K562 (cell line): ENCODE measurements at regions not wholly inside any gene's neighbourhood (a gene's known extent, or its start where the extent isn't known, plus 50 kb on each side); places are given as distances from the start of the nearest gene placed in this dataset.

Experiments used
- ATAC-seq: fragments of 200-7000 bp; cut with Tn5 transposase; 3 replicates; pipeline ENCODE4 v1.9.1; 2020; ENCODE audit warnings: moderate library complexity
- BruUV-seq: library from RNA; stranded (reverse); fragments of 400-500 nt; replicated peaks from 2 replicates; lab custom pipeline; 2021; lab: Mats Ljungman, UMichigan
- CTCF ChIA-PET: fragments of 300-600 bp; formaldehyde crosslinking; extraction: SDS; loops from one replicate; lab custom pipeline; 2021; ENCODE audit warnings: low intra/inter-chr PET ratio; lab: Yijun Ruan, JAX
- POLR2A ChIA-PET: fragments of 300-600, 350-650 bp; sonication (Branson Sonifier 250); formaldehyde crosslinking; extraction: SDS; loops from one replicate; lab custom pipeline; 2021; ENCODE audit warnings: antibody characterized with exemption, inconsistent platforms; lab: Yijun Ruan, JAX
- DNase-seq, 4 experiments: peaks; one replicate each; pipeline versions ENCODE4 v3.0.0 to v3.0.0-alpha.2; 2011 to 2018; ENCODE audit warnings: low spot score in 3 of 4, mixed read lengths in 3 of 4; ENCODE audit errors: extremely low read depth in 1 of 4
- FAIRE-seq: peaks from 2 replicates; lab custom pipeline; 2011; peaks lifted over from hg19 to GRCh38; lab: Jason Lieb, UNC
- H2AFZ ChIP-seq: 2 replicates; pipeline ENCODE4 v1.6.0; 2011; ENCODE audit warnings: low read depth, low read length, control low read depth, inconsistent platforms
- H3K27ac ChIP-seq: fragments of 200-600 bp; 3 replicates; pipeline ENCODE4 v1.8.0; 2011; ENCODE audit warnings: low read depth, mild to moderate bottlenecking, control low read depth, inconsistent platforms, low read length, moderate library complexity, mixed read lengths; ENCODE audit errors: extremely low read depth
- H3K27me3 ChIP-seq, 2 experiments: fragments of 300-600 bp in 1 of 2; 2 replicates in 1 of 2; 3 replicates in 1 of 2; pipeline versions ENCODE4 v1.6.0 to v1.8.0; 2011; ENCODE audit warnings: inconsistent platforms in 2 of 2, low read length in 2 of 2, mild to moderate bottlenecking in 1 of 2, mixed read lengths in 1 of 2, moderate library complexity in 1 of 2; ENCODE audit not compliant: control insufficient read depth in 2 of 2, insufficient read depth in 2 of 2
- H3K36me3 ChIP-seq: fragments of 300-600 bp; 3 replicates; pipeline ENCODE4 v1.8.0; 2011; ENCODE audit warnings: mild to moderate bottlenecking, low read length, inconsistent platforms; ENCODE audit not compliant: control insufficient read depth, insufficient read depth
- H3K4me1 ChIP-seq, 2 experiments: fragments of 200-600 bp in 1 of 2; replicated peaks in 1 of 2; 2 replicates in 1 of 2; 3 replicates in 1 of 2; pipeline versions ENCODE4 v1.5.1 to v1.8.0; 2011; ENCODE audit warnings: inconsistent platforms in 2 of 2, low read length in 2 of 2, mild to moderate bottlenecking in 1 of 2, mixed read lengths in 1 of 2, moderate library complexity in 1 of 2; ENCODE audit not compliant: control insufficient read depth in 2 of 2, insufficient read depth in 2 of 2
- H3K4me2 ChIP-seq: 2 replicates; pipeline ENCODE4 v1.6.1; 2011; ENCODE audit warnings: low read length, control low read depth, inconsistent platforms, mixed read lengths; ENCODE audit not compliant: insufficient read depth
- H3K4me3 ChIP-seq: fragments of 200-600 bp; sonication (generic), shearing (Covaris generic); 2 replicates; pipeline ENCODE4 v1.5.1; 2016; ENCODE audit warnings: control low read depth, inconsistent platforms
- H3K79me2 ChIP-seq: fragments of 200-600 bp; 3 replicates; pipeline ENCODE4 v1.8.0; 2011; ENCODE audit warnings: low read length, inconsistent platforms; ENCODE audit not compliant: control insufficient read depth, insufficient read depth
- H3K9ac ChIP-seq, 2 experiments: 2 replicates each; pipeline versions ENCODE4 v1.6.0 to v1.6.1; 2011; ENCODE audit warnings: low read depth in 2 of 2, low read length in 2 of 2, control low read depth in 1 of 2, inconsistent platforms in 1 of 2, mild to moderate bottlenecking in 1 of 2, mixed read lengths in 1 of 2; ENCODE audit not compliant: insufficient read depth in 1 of 2
- H3K9me1 ChIP-seq: one replicate; pipeline ENCODE4 v1.6.0; 2011; ENCODE audit warnings: inconsistent platforms, mild to moderate bottlenecking, low read length, moderate library complexity; ENCODE audit not compliant: control insufficient read depth, insufficient read depth
- H3K9me3 ChIP-seq: replicated peaks from 2 replicates; pipeline ENCODE4 v1.5.1; 2011; ENCODE audit warnings: low read depth, low read length, inconsistent platforms; ENCODE audit not compliant: control insufficient read depth, insufficient read depth
- H4K20me1 ChIP-seq: replicated peaks from 2 replicates; pipeline ENCODE4 v1.6.1; 2011; ENCODE audit warnings: low read length, inconsistent platforms, mixed read lengths; ENCODE audit not compliant: control insufficient read depth, insufficient read depth
- BMI1 ChIP-seq: fragments of 150-350 bp; IDR thresholded peaks from 2 replicates; pipeline ENCODE4 v1.6.1; 2014; ENCODE audit warnings: low read length
- DIDO1 ChIP-seq: fragments of 450-650 bp; IDR thresholded peaks from 2 replicates; pipeline ENCODE4 v1.6.1; 2016; ENCODE audit warnings: low read depth, missing biosample characterization, missing genetic modification characterization
- MYBL2 ChIP-seq, 2 experiments: fragments of 450-650 bp in 1 of 2; sonication (generic) in 1 of 2; formaldehyde crosslinking in 1 of 2; IDR thresholded peaks; 2 replicates each; pipeline versions ENCODE4 v1.6.1 to v1.8.1; 2017 to 2022; ENCODE audit warnings: borderline replicate concordance in 1 of 2, inconsistent platforms in 1 of 2, low read depth in 1 of 2, mild to moderate bottlenecking in 1 of 2, missing genetic modification reagents in 1 of 2, moderate library complexity in 1 of 2
- ZNF24 ChIP-seq: fragments of 450-650 bp; IDR thresholded peaks from 2 replicates; pipeline ENCODE4 v1.6.1; 2016
- WGBS: fragments of 100-300 bp; shearing (Covaris generic); methylation state at CpG from one replicate; pipeline ENCODE4 v1.1.6; 2016; ENCODE audit warnings: low coverage, mixed read lengths; ENCODE audit not compliant: insufficient coverage; ENCODE audit errors: missing lambda C conversion rate; 5-methylcytosine and 5-hydroxymethylcytosine counted together
- in situ Hi-C: fragments of 300-500 bp; cut with MboI; formaldehyde crosslinking; loops from 4 replicates; pipeline ENCODE4 v1.15.0; 2018; ENCODE audit warnings: inconsistent platforms, mixed read lengths
- intact Hi-C: fragments of 100-400 bp; cut with micrococcal nuclease; formaldehyde crosslinking; loops from 2 replicates; pipeline ENCODE4 v1.14.2; 2022
- TF ChIP-seq, protein P1 (sequence below): fragments of 450-650 bp; formaldehyde crosslinking; IDR thresholded peaks from 2 replicates; pipeline ENCODE4 v1.4.0; 2022; ENCODE audit warnings: missing genetic modification characterization
- TF ChIP-seq, protein P2 (sequence below), 2 experiments: fragments of 450-650 bp in 1 of 2; sonication (generic) in 1 of 2; formaldehyde crosslinking in 1 of 2; IDR thresholded peaks; 2 replicates each; pipeline versions ENCODE4 v1.7.1 to v1.9.0; 2016 to 2022; ENCODE audit warnings: inconsistent platforms in 1 of 2, mild to moderate bottlenecking in 1 of 2, missing genetic modification reagents in 1 of 2

DNA sequence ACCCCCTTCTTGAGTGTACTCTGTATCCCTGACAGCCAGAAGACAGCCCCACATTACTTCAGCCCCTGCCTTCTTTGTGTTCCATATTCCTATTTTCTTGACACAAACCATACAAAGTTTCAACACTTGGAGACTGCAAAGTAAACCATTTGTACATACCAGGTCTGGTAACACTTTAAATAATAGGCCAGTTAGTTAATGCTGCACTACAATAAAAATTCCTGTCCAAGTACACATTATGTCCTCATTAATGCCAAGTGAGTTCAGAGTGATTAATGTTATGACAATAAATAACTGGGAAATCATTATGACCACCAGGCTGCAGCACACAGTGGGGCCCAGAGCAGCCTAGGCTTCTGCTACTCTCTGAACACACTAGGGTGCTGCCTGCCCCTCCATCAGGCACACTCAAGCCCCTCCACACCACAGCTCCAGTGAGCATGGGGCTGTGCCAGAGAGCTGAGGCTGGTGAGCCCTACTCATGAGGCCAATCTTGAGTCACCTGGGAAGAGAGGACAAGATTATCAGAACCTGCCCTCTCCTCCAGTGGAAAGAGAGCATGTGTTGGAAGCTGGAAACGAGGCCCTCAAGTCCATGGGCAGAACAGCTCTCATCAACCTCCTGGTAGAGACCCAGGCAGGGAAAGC, 138.7 kb downstream of the TTC32 start:
- ATAC-seq: no peak
- ChIA-PET CTCF (no interaction called here), POLR2A (interaction anchor here (0.6 to 0.7 kb wide), 3 partner anchors 9 to 1337 kb away, joined by 3 to 4 read pairs (median 4); no protein-coding TSS in a partner anchor)
- Histone ChIP-seq H3K79me2 (no peaks in the 10 kb centered on the region), H3K4me2 (no peak overlapping the region), H2AFZ (no peak overlapping the region), H3K9ac (no peak overlapping the region), H3K36me3 (no peaks in the 10 kb centered on the region), H3K27me3 (no peaks in the 10 kb centered on the region; a peak in 1 of 5 replicates), H3K27ac (no peak overlapping the region), H3K4me3 (no peak overlapping the region), H3K9me1 (no peaks in the 10 kb centered on the region), H3K9me3 (no peaks in the 10 kb centered on the region), H3K4me1 (peaks cover 0 to 7% of the 10 kb centered on the region in 2 experiments; a peak in 1 of 5 replicates), H4K20me1 (no peaks in the 10 kb centered on the region)
- intact Hi-C loops (no loop called here), in situ Hi-C loops (no loop called here)
- FAIRE-seq: no peak
- TF ChIP-seq BMI1: no peak
- TF ChIP-seq, protein P1, sequence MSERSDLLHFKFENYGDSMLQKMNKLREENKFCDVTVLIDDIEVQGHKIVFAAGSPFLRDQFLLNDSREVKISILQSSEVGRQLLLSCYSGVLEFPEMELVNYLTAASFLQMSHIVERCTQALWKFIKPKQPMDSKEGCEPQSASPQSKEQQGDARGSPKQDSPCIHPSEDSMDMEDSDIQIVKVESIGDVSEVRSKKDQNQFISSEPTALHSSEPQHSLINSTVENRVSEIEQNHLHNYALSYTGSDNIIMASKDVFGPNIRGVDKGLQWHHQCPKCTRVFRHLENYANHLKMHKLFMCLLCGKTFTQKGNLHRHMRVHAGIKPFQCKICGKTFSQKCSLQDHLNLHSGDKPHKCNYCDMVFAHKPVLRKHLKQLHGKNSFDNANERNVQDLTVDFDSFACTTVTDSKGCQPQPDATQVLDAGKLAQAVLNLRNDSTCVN (CRISPR knock-in tag): no peak
- TF ChIP-seq MYBL2 (IDR thresholded peaks at IDR 0.05; ENCODE audit: low read depth): no peak
- no peak for TF ChIP-seq MYBL2 (CRISPR knock-in tag; IDR thresholded peaks at IDR 0.05; ENCODE audit: borderline replicate concordance)
- no peak for TF ChIP-seq ZNF24
- no peak for TF ChIP-seq DIDO1
- TF ChIP-seq, protein P2, sequence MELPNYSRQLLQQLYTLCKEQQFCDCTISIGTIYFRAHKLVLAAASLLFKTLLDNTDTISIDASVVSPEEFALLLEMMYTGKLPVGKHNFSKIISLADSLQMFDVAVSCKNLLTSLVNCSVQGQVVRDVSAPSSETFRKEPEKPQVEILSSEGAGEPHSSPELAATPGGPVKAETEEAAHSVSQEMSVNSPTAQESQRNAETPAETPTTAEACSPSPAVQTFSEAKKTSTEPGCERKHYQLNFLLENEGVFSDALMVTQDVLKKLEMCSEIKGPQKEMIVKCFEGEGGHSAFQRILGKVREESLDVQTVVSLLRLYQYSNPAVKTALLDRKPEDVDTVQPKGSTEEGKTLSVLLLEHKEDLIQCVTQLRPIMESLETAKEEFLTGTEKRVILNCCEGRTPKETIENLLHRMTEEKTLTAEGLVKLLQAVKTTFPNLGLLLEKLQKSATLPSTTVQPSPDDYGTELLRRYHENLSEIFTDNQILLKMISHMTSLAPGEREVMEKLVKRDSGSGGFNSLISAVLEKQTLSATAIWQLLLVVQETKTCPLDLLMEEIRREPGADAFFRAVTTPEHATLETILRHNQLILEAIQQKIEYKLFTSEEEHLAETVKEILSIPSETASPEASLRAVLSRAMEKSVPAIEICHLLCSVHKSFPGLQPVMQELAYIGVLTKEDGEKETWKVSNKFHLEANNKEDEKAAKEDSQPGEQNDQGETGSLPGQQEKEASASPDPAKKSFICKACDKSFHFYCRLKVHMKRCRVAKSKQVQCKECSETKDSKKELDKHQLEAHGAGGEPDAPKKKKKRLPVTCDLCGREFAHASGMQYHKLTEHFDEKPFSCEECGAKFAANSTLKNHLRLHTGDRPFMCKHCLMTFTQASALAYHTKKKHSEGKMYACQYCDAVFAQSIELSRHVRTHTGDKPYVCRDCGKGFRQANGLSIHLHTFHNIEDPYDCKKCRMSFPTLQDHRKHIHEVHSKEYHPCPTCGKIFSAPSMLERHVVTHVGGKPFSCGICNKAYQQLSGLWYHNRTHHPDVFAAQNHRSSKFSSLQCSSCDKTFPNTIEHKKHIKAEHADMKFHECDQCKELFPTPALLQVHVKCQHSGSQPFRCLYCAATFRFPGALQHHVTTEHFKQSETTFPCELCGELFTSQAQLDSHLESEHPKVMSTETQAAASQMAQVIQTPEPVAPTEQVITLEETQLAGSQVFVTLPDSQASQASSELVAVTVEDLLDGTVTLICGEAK (IDR thresholded peaks at IDR 0.05): no peak
- TF ChIP-seq, protein P2 (CRISPR knock-in tag; IDR thresholded peaks at IDR 0.05): no peak
- no peak for DNase-seq
- WGBS: 0% methylated on average over 1 of the region's 1 CpG
- no TSS peak for BruUV-seq
